PC-9 (cell line): ENCODE measurements at regions not wholly inside any gene's neighbourhood (a gene's known extent, or its start where the extent isn't known, plus 50 kb on each side); places are given as distances from the start of the nearest gene placed in this dataset.

Experiments
- CTCF ChIP-seq: fragments of 200-600 bp; sonication (generic); conservative IDR thresholded peaks from 2 replicates; pipeline ENCODE4 v1.6.1; 2017; ENCODE audit warnings: mixed run types, antibody characterized with exemption, mild to moderate bottlenecking, moderate library complexity
- EZH2 ChIP-seq: fragments of 200-600 bp; sonication (generic); IDR thresholded peaks from 2 replicates; pipeline ENCODE4 v1.8.0; 2017; ENCODE audit warnings: antibody characterized with exemption, low read depth

DNA sequence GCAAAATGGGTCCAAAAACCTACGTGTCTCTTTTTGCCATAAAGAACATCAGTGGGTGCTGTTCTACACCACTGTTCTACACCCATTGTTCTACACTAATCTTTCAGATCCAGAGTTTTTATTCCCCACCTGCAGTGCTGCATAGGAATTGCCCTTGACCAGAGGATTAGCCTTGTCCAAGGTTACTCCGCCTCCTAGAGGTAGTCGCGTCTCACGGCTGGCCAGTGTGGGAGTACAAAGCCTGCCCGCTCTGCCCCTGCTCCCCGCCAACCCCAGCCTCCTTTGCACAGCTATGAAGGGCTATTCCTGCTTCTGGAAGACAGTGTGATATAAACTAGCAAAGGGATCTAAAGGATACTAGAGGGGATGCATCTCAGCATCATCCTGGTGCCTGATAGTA lies 222.1 kb upstream of the LMCD1 start:
- TF ChIP-seq CTCF (no peak), EZH2 (no peak)
